Calu3 (cell line): ENCODE measurements at regions not wholly inside any gene's neighbourhood (a gene's known extent, or its start where the extent isn't known, plus 50 kb on each side); places are given as distances from the start of the nearest gene placed in this dataset.

Experiments
- BruUV-seq: library from RNA; stranded (reverse); fragments of 400-500 nt; replicated peaks from 2 replicates; lab custom pipeline; 2021; lab: Mats Ljungman, UMichigan
- CTCF ChIA-PET: fragments of 300-600 bp; sonication (Branson Sonifier 250); formaldehyde crosslinking; loops from one replicate; lab custom pipeline; 2022; ENCODE audit warnings: antibody characterized with exemption; lab: Charles Lee
- DNase-seq: peaks from one replicate; pipeline ENCODE4 v3.0.0; 2022
- H3K27ac Mint-ChIP-seq: one replicate; pipeline ENCODE4 v1.8.0; 2022; ENCODE audit warnings: mixed read lengths; ENCODE audit not compliant: unreplicated experiment
- H3K27me3 Mint-ChIP-seq: one replicate; pipeline ENCODE4 v1.8.0; 2022; ENCODE audit warnings: mixed read lengths; ENCODE audit not compliant: unreplicated experiment
- H3K36me3 Mint-ChIP-seq: one replicate; pipeline ENCODE4 v1.8.0; 2022; ENCODE audit warnings: mild to moderate bottlenecking, moderate library complexity, mixed read lengths; ENCODE audit not compliant: insufficient read depth, unreplicated experiment
- H3K4me1 Mint-ChIP-seq: one replicate; pipeline ENCODE4 v1.8.0; 2022; ENCODE audit warnings: mild to moderate bottlenecking, low read depth, mixed read lengths; ENCODE audit not compliant: unreplicated experiment
- H3K4me3 Mint-ChIP-seq: one replicate; pipeline ENCODE4 v1.8.0; 2022; ENCODE audit warnings: mild to moderate bottlenecking, low read depth, moderate library complexity, mixed read lengths; ENCODE audit not compliant: unreplicated experiment
- H3K9me3 Mint-ChIP-seq: one replicate; pipeline ENCODE4 v1.8.0; 2022; ENCODE audit warnings: low read depth, mixed read lengths; ENCODE audit not compliant: unreplicated experiment
- CTCF ChIP-seq: fragments of 200-600 bp; IDR thresholded peaks from one replicate; pipeline ENCODE4 v1.8.0; 2022; ENCODE audit warnings: antibody characterized with exemption; ENCODE audit not compliant: unreplicated experiment
- intact Hi-C: fragments of 100-400 bp; cut with micrococcal nuclease; formaldehyde crosslinking; loops from one replicate; pipeline ENCODE4 v1.10.0; 2022; ENCODE audit not compliant: unreplicated experiment

- no peak for TF ChIP-seq CTCF
- H3K27ac Mint-ChIP-seq, result no peak overlapping the region
- no TSS peak for BruUV-seq
- H3K9me3 Mint-ChIP-seq, result no peaks in the 10 kb centered on the region
- no peaks in the 10 kb centered on the region for H3K27me3 Mint-ChIP-seq
- no peak for DNase-seq
- intact Hi-C loops, result no loop called here
- H3K4me3 Mint-ChIP-seq, result no peak overlapping the region
- CTCF ChIA-PET, result no interaction called here
- no peaks in the 10 kb centered on the region for H3K36me3 Mint-ChIP-seq
- no peaks in the 10 kb centered on the region for H3K4me1 Mint-ChIP-seq
Observed at GRCh38 chr4:178306565-178306964, 864.3 kb upstream of the AGA start.

GRCh38 chr4:178309890-178310289 lies 867.7 kb upstream of the AGA start:
- Mint-ChIP-seq H3K4me1 (no peaks in the 10 kb centered on the region), H3K36me3 (no peaks in the 10 kb centered on the region), H3K27ac (no peak overlapping the region), H3K27me3 (no peaks in the 10 kb centered on the region), H3K9me3 (no peaks in the 10 kb centered on the region), H3K4me3 (no peak overlapping the region)
- CTCF ChIA-PET, result interaction anchor here (0.7 kb wide), 1 partner anchor 71 kb away, joined by 3 read pairs; no protein-coding TSS in a partner anchor
- DNase-seq, result no peak
- no peak for TF ChIP-seq CTCF
- intact Hi-C loops, result no loop called here
- BruUV-seq, result no TSS peak

- H3K4me1 Mint-ChIP-seq, result no peaks in the 10 kb centered on the region
Observed at GRCh38 chr4:178311997-178312396, 869.8 kb upstream of the AGA start.

GRCh38 chr4:178314287-178314686 lies 872.0 kb upstream of the AGA start:
- Mint-ChIP-seq H3K36me3 (no peaks in the 10 kb centered on the region), H3K27ac (no peak overlapping the region), H3K4me1 (no peaks in the 10 kb centered on the region), H3K27me3 (no peaks in the 10 kb centered on the region), H3K4me3 (no peak overlapping the region), H3K9me3 (no peaks in the 10 kb centered on the region)
- DNase-seq, result no peak
- BruUV-seq, result no TSS peak
- no peak for TF ChIP-seq CTCF
- intact Hi-C loops, result no loop called here
- CTCF ChIA-PET, result no interaction called here

More at GRCh38 chr4:178311997-178312396, 869.8 kb upstream of the AGA start:
- Mint-ChIP-seq H3K4me3 (no peak overlapping the region), H3K27ac (no peak overlapping the region), H3K36me3 (no peaks in the 10 kb centered on the region), H3K9me3 (no peaks in the 10 kb centered on the region), H3K27me3 (no peaks in the 10 kb centered on the region)
- no peak for TF ChIP-seq CTCF
- intact Hi-C loops, result no loop called here
- BruUV-seq, result no TSS peak
- CTCF ChIA-PET, result no interaction called here
- DNase-seq, result no peak
